ENCODE measurements at regions not wholly inside any gene's neighbourhood (a gene's known extent, or its start where the extent isn't known, plus 50 kb on each side); places are given as distances from the start of the nearest gene placed in this dataset.
A peak's percentile ranks its signal among the peaks of the same experiment; 100 is the strongest.

DNA sequence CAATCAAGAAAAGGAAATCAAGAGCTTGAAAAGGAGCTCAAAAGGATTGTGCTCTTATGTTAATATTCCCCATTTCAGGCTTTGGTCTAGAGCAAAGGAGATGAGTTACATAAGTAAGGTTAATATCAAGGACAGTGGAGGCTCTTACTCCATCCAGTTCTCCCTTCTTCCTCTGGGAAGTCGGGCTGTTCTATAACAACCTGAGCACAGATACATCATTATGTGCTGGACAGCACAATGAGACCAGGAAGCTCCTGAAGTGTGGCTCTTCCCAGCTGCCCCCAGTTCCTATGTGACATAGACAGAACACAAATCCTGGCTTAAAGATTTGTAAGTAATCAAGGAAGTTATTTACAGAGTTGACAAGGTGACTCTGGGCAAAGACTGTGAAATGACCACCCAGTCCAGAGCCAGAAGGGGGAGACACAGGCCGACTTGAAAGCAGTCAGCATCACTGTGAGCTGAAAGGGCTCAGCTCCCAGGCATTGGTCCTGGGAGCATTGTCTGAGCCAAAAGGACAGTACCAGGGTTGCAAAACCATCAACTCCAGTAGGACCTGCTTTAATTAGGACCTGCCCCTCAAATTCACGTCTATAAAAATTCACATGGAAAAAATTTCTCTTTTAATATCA is 917.6 kb upstream of the ACVR2A start:
- TF ChIP-seq, protein P1, sequence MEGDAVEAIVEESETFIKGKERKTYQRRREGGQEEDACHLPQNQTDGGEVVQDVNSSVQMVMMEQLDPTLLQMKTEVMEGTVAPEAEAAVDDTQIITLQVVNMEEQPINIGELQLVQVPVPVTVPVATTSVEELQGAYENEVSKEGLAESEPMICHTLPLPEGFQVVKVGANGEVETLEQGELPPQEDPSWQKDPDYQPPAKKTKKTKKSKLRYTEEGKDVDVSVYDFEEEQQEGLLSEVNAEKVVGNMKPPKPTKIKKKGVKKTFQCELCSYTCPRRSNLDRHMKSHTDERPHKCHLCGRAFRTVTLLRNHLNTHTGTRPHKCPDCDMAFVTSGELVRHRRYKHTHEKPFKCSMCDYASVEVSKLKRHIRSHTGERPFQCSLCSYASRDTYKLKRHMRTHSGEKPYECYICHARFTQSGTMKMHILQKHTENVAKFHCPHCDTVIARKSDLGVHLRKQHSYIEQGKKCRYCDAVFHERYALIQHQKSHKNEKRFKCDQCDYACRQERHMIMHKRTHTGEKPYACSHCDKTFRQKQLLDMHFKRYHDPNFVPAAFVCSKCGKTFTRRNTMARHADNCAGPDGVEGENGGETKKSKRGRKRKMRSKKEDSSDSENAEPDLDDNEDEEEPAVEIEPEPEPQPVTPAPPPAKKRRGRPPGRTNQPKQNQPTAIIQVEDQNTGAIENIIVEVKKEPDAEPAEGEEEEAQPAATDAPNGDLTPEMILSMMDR (IDR thresholded peaks at IDR 0.05; ENCODE audit: borderline replicate concordance, extremely low read depth, insufficient read depth), result peak; percentile 69
- H3K36me3 ChIP-seq (ENCODE audit: control insufficient read depth in 2 of 3, insufficient read depth in 3 of 3, low read length in 3 of 3), result no peaks in the 10 kb centered on the region
- no peaks in the 10 kb centered on the region for H3K9me3 ChIP-seq (ENCODE audit: control insufficient read depth in 2 of 3, insufficient read depth in 1 of 3, low read length in 3 of 3)
- FAIRE-seq (no peak), DNase-seq (peak; percentile 57 to 83 (median 76))
- no peaks in the 10 kb centered on the region for H3K27me3 ChIP-seq (ENCODE audit: control insufficient read depth, insufficient read depth, low read length)
- no peak overlapping the region for H3K27ac ChIP-seq (ENCODE audit: low read depth in 2 of 2, low read length in 2 of 2)
- intact Hi-C loops (cut with DNase I), result no loop called here
- H3K4me1 ChIP-seq (ENCODE audit: control insufficient read depth in 2 of 3, insufficient read depth in 2 of 3, low read depth in 1 of 3, low read length in 3 of 3), result no peaks in the 10 kb centered on the region
- no peak overlapping the region for H3K9ac ChIP-seq (ENCODE audit: low read length in 3 of 3)
- H3K4me3 ChIP-seq (ENCODE audit: low read length in 3 of 3), result no peak overlapping the region

DNA sequence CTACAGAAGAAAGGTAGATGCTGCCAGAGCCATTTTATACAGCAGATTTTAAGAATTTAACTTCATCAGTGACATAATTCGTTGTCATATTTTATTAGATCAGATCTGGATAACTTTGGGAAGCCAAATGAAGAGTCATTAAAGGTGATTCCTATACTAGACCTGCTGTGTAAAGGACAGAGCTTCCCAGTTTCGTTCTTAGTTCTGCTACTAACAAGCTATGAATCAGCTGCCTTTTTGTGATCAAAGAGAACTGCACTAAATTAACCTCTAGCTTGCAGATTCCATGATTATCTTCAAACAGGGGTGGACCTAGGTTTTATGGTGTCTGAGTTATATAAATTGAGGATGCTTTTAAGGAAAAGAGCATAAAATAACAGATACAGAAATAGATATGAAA is 926.5 kb upstream of the ACVR2A start:
- intact Hi-C loops (cut with DNase I), result loop anchor here (10.0 kb wide), 1 partner anchor 173 kb away; no protein-coding TSS in a partner anchor
- no peak overlapping the region for H3K4me3 ChIP-seq (ENCODE audit: low read length in 3 of 3)
- TF ChIP-seq, protein P1 (IDR thresholded peaks at IDR 0.05; ENCODE audit: borderline replicate concordance, extremely low read depth, insufficient read depth), result no peak
- no peak for FAIRE-seq
- no peak for DNase-seq
- no peak overlapping the region for H3K9ac ChIP-seq (ENCODE audit: low read length in 3 of 3)
- H3K4me1 ChIP-seq (ENCODE audit: control insufficient read depth in 2 of 3, insufficient read depth in 2 of 3, low read depth in 1 of 3, low read length in 3 of 3), result no peaks in the 10 kb centered on the region
- no peak overlapping the region for H3K27ac ChIP-seq (ENCODE audit: low read depth in 2 of 2, low read length in 2 of 2)
- no peaks in the 10 kb centered on the region for H3K27me3 ChIP-seq (ENCODE audit: control insufficient read depth, insufficient read depth, low read length)
- H3K36me3 ChIP-seq (ENCODE audit: control insufficient read depth in 2 of 3, insufficient read depth in 3 of 3, low read length in 3 of 3), result no peaks in the 10 kb centered on the region
- H3K9me3 ChIP-seq (ENCODE audit: control insufficient read depth in 2 of 3, insufficient read depth in 1 of 3, low read length in 3 of 3), result no peaks in the 10 kb centered on the region

DNA sequence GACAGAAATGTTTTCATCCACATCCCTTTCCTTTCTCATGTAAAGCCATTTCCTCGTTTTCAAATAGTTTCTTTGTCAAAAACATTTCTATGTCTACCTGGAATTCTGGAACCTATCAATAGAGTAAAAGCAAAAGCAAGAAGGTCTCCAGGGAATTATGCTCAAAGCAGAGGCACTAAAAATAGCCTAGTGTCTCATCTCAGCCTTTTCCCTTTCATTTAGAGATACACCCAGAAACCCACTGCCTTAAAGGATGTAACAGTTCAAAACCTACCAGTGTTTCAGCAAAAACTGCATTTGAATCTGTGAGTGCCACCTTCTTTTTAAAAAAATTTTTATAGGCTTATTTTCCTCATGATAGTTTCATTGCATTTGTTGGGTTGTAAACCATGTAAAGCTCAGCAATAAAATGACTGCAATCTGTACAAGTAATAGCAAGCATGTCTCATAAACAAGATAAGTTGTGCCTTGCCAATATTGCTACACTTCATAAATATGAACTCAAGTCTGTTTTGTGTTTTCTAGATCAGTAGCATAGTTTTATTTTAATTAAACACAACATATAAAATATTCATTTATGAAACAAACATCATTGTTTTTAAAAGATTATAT is 927.3 kb upstream of the ACVR2A start:
- no peaks in the 10 kb centered on the region for H3K9me3 ChIP-seq (ENCODE audit: control insufficient read depth in 2 of 3, insufficient read depth in 1 of 3, low read length in 3 of 3)
- H3K36me3 ChIP-seq (ENCODE audit: control insufficient read depth in 2 of 3, insufficient read depth in 3 of 3, low read length in 3 of 3), result no peaks in the 10 kb centered on the region
- H3K9ac ChIP-seq (ENCODE audit: low read length in 3 of 3), result no peak overlapping the region
- H3K27ac ChIP-seq (ENCODE audit: low read depth in 2 of 2, low read length in 2 of 2), result no peak overlapping the region
- no peaks in the 10 kb centered on the region for H3K4me1 ChIP-seq (ENCODE audit: control insufficient read depth in 2 of 3, insufficient read depth in 2 of 3, low read depth in 1 of 3, low read length in 3 of 3)
- TF ChIP-seq, protein P1 (IDR thresholded peaks at IDR 0.05; ENCODE audit: borderline replicate concordance, extremely low read depth, insufficient read depth), result no peak
- H3K27me3 ChIP-seq (ENCODE audit: control insufficient read depth, insufficient read depth, low read length), result no peaks in the 10 kb centered on the region
- intact Hi-C loops (cut with DNase I), result loop anchor here (10.0 kb wide), 1 partner anchor 173 kb away; no protein-coding TSS in a partner anchor
- FAIRE-seq (peak; percentile 3), DNase-seq (no peak)
- no peak overlapping the region for H3K4me3 ChIP-seq (ENCODE audit: low read length in 3 of 3)

Data from kidney (tissue), 13 donors.